LNCAP (cell line): ENCODE measurements at regions not wholly inside any gene's neighbourhood (a gene's known extent, or its start where the extent isn't known, plus 50 kb on each side); places are given as distances from the start of the nearest gene placed in this dataset.

ENCODE experiments used
- CTCF ChIP-seq: fragments of 450-650 bp; IDR thresholded peaks from 2 replicates; pipeline ENCODE4 v1.5.1; 2017; ENCODE audit warnings: mild to moderate bottlenecking

GRCh38 chr18:72636611-72637010 lies 92.5 kb upstream of the CBLN2 start:
- no peak for TF ChIP-seq CTCF

- peak; percentile 61 for TF ChIP-seq CTCF
Measured at GRCh38 chr18:72634500-72634899, 90.4 kb upstream of the CBLN2 start.

GRCh38 chr18:72630991-72631390 lies 86.8 kb upstream of the CBLN2 start:
- TF ChIP-seq CTCF: no peak

GRCh38 chr18:72623444-72623843 lies 79.3 kb upstream of the CBLN2 start:
- no peak for TF ChIP-seq CTCF

- no peak for TF ChIP-seq CTCF
Measured at GRCh38 chr18:72613534-72613930, 69.4 kb upstream of the CBLN2 start.

- TF ChIP-seq CTCF: no peak
Measured at GRCh38 chr18:72612894-72613533, 68.9 kb upstream of the CBLN2 start.

GRCh38 chr18:72605376-72605775 lies 61.2 kb upstream of the CBLN2 start:
- TF ChIP-seq CTCF: no peak

- no peak for TF ChIP-seq CTCF
Measured at GRCh38 chr18:72601944-72602343, 57.8 kb upstream of the CBLN2 start.
